ENCODE measurements at regions not wholly inside any gene's neighbourhood (a gene's known extent, or its start where the extent isn't known, plus 50 kb on each side); places are given as distances from the start of the nearest gene placed in this dataset.

DNA sequence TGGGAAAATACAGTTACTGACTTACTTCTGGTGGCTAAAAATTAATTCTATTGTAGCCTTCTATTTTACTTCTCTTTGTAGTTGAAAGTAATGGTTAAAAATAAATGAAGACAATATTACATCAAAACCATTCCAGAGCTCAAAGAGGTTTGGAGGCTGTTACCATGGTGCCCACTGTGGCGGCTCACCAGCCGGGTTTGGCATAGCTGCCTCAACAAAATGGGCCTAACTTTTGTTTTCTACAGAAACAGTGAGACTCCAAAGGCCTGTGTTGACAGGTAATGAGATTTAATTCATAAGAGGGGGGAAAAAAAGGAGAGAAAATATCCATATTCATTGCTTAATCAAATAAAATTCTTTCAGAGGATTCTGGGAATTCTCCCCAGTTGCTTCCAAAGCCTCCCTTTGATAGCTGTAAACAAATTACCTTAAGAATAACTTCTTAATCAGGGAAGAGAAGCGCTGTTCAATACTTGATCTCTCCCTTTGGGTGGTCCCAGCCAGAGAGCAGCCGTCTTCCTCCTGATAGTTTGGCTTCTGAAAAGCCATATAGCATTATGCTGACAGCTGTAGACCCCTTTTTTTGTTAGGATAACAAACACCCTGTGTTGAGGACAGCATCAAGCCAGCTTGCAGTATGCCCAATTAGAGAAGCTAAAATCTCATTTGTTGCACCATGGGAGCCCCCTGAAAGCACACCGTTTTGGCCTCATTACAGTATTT, 266.8 kb downstream of the NEDD1 start:
- DNase-seq (ENCODE audit: low read depth in 4 of 4, low spot score in 1 of 4) = no peak

GRCh38 chr12:97177481-97177880, 270.4 kb downstream of the NEDD1 start:
- no peak for DNase-seq (ENCODE audit: low read depth in 4 of 4, low spot score in 1 of 4)

DNA sequence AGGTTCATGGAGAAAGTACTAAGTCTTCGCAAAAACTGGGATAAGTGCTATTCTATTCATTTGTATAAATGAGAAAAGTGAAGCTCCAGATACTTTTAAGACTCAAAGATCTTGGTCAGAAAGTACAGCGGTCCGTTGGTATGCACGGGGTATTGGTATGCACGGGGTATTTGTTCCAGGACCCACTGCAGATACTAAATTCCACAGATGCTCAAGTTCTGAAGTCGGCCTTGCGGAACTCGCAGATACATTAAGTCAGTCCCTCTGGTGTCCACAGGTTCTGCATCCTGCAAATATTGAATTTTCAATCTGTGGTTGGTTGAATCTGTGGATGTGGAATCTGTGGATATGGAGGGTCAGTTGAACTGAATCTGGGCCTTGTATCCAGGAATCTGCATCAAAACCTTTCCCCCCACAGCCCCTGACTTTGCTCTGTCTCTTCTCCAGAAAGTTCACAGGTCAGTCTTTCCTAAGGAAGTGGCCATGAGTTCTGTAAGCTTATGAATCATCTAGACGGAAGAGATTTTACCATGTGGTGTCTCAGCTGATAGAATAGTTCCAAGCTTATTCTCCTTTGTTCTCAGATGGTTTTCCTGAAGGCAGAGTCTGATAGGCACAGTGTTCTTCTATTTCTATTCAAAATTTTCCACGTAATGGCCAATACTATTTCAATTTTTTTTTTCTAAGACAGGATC, 274.7 kb downstream of the NEDD1 start:
- no peak for DNase-seq (ENCODE audit: low read depth in 4 of 4, low spot score in 1 of 4)

DNA sequence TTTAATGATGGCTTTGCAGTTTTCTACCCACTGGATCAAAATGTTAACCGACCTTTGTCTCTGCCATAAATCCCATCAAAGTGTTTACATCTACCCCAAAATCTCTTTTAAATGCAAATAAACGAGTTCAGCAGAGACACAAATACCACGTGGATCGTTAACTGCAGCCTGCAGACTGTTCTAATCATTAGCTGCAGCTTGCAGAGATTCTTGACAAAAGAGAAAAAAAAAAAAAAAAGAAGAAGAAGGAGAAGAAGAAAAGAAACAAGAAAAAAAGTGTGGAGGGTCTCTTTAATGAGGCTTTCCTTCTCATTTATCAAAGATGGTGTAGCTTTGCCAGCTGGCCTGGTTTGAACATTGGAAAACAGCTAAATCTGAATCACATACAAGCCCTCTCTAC, 275.7 kb downstream of the NEDD1 start:
- no peak for DNase-seq (ENCODE audit: low read depth in 4 of 4, low spot score in 1 of 4)

GRCh38 chr12:97184127-97184773, 277.2 kb downstream of the NEDD1 start:
- no peak for DNase-seq (ENCODE audit: low read depth in 4 of 4, low spot score in 1 of 4)

GRCh38 chr12:97185567-97185966, 277.0 kb upstream of the RMST start:
- no peak for DNase-seq (ENCODE audit: low read depth in 4 of 4, low spot score in 1 of 4)

- DNase-seq (ENCODE audit: low read depth in 4 of 4, low spot score in 1 of 4) = no peak
These were observed 268.1 kb upstream of the RMST start for GRCh38 chr12:97194546-97194945.

DNA sequence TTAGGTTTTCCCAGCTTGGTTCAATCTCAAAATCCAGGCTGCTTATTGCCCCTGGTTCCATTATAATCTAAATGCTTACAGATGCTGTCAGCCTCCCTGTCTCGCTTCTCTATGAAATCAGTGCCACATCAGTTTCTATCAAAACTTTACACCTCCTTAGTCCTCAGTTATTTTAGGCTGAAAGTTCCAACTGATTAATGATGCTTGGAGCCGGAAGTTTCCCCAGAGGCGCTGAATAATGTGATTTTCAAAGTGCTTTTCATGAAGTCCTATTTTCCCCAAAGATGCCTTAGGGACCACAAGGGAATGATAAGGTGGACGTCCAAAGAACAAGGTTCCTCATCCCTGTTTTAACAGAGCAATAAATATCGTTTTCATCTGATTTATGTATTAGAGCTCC, 262.4 kb upstream of the RMST start:
- no peak for DNase-seq (ENCODE audit: low read depth in 4 of 4, low spot score in 1 of 4)

DNA sequence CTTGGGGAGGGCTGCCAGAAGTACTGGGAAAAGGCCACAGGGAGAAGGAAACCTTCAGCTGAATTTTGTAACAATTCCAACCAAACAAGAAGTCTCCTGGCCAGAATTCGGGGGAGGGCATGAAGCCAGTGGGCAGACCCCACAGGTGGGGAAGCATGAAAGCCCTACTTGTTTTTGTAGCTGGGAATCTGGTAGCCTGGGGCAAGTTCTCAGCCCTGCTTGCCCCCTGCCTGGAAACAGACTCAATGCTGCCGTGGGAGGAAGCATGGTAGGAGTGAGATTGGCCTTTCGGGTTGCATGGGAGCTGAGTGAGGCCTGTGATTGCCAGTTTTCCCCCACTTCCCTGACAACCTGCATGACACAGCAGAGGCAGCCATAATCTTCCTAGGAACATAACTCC, 259.2 kb upstream of the RMST start:
- DNase-seq (ENCODE audit: low read depth in 4 of 4, low spot score in 1 of 4) = no peak

GRCh38 chr12:97209997-97210396, 252.6 kb upstream of the RMST start:
- DNase-seq (ENCODE audit: low read depth in 4 of 4, low spot score in 1 of 4) = no peak

- DNase-seq (ENCODE audit: low read depth in 4 of 4, low spot score in 1 of 4) = no peak
These were observed 251.1 kb upstream of the RMST start for GRCh38 chr12:97211416-97211930.

- no peak for DNase-seq (ENCODE audit: low read depth in 4 of 4, low spot score in 1 of 4)
These were observed 245.8 kb upstream of the RMST start for GRCh38 chr12:97216848-97217247.

DNA sequence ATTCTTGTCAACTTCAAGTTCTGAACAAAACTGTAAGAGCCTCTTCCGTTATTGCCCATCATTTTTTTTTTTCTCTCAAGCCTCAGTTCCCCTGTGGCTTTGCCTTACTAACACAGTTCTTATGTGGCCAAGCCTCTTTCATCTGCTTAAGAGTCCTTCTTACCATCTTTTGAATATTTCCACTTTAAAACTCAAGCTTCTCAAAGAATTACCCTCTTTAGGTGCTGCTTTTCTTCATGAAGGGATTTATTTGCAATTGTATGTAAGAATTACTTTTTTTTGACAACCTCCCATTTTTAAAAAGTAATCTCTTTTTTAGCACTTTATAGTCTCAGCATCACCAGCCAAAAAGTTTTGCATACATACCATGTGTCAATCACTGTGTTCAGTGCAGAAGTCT, 240.2 kb upstream of the RMST start:
- no peak for DNase-seq (ENCODE audit: low read depth in 4 of 4, low spot score in 1 of 4)

GRCh38 chr12:97223419-97223818, 239.2 kb upstream of the RMST start:
- DNase-seq (ENCODE audit: low read depth in 4 of 4, low spot score in 1 of 4) = no peak

GRCh38 chr12:97229004-97229403, 233.6 kb upstream of the RMST start:
- no peak for DNase-seq (ENCODE audit: low read depth in 4 of 4, low spot score in 1 of 4)

- no peak for DNase-seq (ENCODE audit: low read depth in 4 of 4, low spot score in 1 of 4)
These were observed 227.5 kb upstream of the RMST start for GRCh38 chr12:97235102-97235501.

GRCh38 chr12:97246368-97246767, 216.2 kb upstream of the RMST start:
- no peak for DNase-seq (ENCODE audit: low read depth in 4 of 4, low spot score in 1 of 4)

DNA sequence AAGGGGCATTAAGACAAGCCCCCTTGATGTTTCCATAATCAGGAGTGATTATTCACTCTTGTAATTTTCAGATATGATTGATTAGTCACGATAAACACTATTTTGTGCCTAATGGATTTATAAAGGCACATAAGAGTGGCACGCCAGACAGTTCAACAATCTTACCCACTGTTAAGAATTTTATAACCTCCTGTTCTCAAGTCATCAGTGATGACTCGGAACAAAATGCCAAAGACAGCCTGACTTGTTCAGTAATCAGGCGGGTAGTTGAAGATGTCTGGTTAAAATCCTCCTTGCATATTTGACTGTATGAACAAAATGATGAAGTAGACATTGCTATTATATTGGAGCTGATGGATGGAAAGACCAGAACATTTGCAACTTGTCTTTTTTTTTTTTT, 212.1 kb upstream of the RMST start:
- no peak for DNase-seq (ENCODE audit: low read depth in 4 of 4, low spot score in 1 of 4)

GRCh38 chr12:97257726-97258125, 204.9 kb upstream of the RMST start:
- no peak for DNase-seq (ENCODE audit: low read depth in 4 of 4, low spot score in 1 of 4)

DNA sequence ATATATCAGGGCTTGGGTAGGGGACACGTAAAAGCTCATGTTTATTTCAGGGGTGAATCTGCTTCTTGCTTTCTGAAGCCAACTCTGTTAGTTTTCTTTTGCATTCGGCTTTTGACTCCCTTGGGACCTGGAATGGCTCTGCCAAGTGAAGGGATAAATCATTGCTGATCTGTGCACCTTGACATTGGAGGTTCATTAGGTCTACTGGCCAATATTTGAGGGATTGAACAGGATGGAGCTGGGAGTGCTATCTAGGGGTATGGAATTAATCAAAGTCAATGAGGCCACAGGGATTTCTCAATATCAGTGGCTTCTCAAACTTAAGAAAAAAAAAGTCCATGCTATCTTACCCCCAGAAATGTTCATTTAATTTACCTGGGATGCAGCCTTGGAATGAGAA, 203.5 kb upstream of the RMST start:
- no peak for DNase-seq (ENCODE audit: low read depth in 4 of 4, low spot score in 1 of 4)

- DNase-seq (ENCODE audit: low read depth in 4 of 4, low spot score in 1 of 4) = no peak
These were observed 201.8 kb upstream of the RMST start for GRCh38 chr12:97260786-97261185.

DNA sequence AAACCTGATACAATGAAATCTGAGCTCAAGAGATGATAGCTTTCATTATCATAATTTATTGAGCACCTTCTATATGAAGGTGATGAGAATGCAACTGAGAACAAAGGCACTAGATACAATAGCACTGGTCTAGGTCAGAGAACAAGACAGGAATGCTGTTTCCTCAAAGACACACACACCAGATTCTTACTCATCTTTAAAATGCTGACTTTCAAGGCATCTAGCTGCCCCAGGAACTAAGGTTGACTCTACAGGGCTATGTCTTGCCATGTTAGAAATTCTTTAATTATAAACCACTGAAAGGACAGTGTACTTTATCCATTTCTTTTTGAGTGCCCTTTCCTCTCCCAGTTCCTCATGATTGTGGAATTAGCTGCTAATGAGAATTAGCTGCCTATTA, 195.4 kb upstream of the RMST start:
- no peak for DNase-seq (ENCODE audit: low read depth in 4 of 4, low spot score in 1 of 4)
